HEK293T (cell line): ENCODE measurements at regions not wholly inside any gene's neighbourhood (a gene's known extent, or its start where the extent isn't known, plus 50 kb on each side); places are given as distances from the start of the nearest gene placed in this dataset.
"Not testable (repeated sequence)": the region's sequence is repeated elsewhere in the genome, so short reads cannot be mapped to it uniquely, and the experiment has no call there.

Experiments used
- CTCF ChIA-PET: fragments of 350-600 bp; formaldehyde crosslinking; extraction: SDS; loops from one replicate; lab custom pipeline; 2021; ENCODE audit warnings: antibody characterized with exemption, inconsistent platforms; lab: Yijun Ruan, JAX
- POLR2A ChIA-PET: fragments of 350-600 bp; formaldehyde crosslinking; extraction: SDS; loops from one replicate; lab custom pipeline; 2020; ENCODE audit warnings: antibody characterized with exemption, inconsistent platforms; lab: Yijun Ruan, JAX
- DNase-seq: peaks from one replicate; pipeline ENCODE4 v3.0.0; 2012; ENCODE audit warnings: mixed read lengths; ENCODE audit errors: extremely low spot score
- ARNT ChIP-seq: fragments of 450-650 bp; IDR thresholded peaks from 2 replicates; pipeline ENCODE4 v1.6.1; 2017; ENCODE audit warnings: mild to moderate bottlenecking
- BHLHE40 ChIP-seq: fragments of 450-650 bp; IDR thresholded peaks from 2 replicates; pipeline ENCODE4 v1.6.1; 2016; ENCODE audit warnings: mild to moderate bottlenecking, moderate library complexity, borderline replicate concordance
- CTBP1 ChIP-seq: fragments of 450-650 bp; IDR thresholded peaks from 2 replicates; pipeline ENCODE4 v1.6.1; 2016; ENCODE audit warnings: borderline replicate concordance
- ELF4 ChIP-seq: fragments of 450-650 bp; IDR thresholded peaks from 2 replicates; pipeline ENCODE4 v1.6.1; 2017; ENCODE audit warnings: antibody characterized with exemption
- FOXA1 ChIP-seq: fragments of 450-650 bp; IDR thresholded peaks from 2 replicates; pipeline ENCODE4 v1.6.1; 2016; ENCODE audit warnings: mild to moderate bottlenecking
- FOXK2 ChIP-seq: fragments of 450-650 bp; IDR thresholded peaks from 2 replicates; pipeline ENCODE4 v1.6.1; 2016; ENCODE audit warnings: mild to moderate bottlenecking
- FOXM1 ChIP-seq: fragments of 450-650 bp; IDR thresholded peaks from 2 replicates; pipeline ENCODE4 v1.6.1; 2017; ENCODE audit warnings: mild to moderate bottlenecking, borderline replicate concordance
- HDGF ChIP-seq: fragments of 450-650 bp; IDR thresholded peaks from 2 replicates; pipeline ENCODE4 v1.6.1; 2017; ENCODE audit warnings: antibody characterized with exemption, borderline replicate concordance
- L3MBTL2 ChIP-seq: fragments of 450-650 bp; conservative IDR thresholded peaks from 2 replicates; pipeline ENCODE4 v1.6.1; 2016; ENCODE audit warnings: mild to moderate bottlenecking
- LEF1 ChIP-seq: fragments of 450-650 bp; IDR thresholded peaks from 2 replicates; pipeline ENCODE4 v1.6.1; 2017; ENCODE audit warnings: mild to moderate bottlenecking, borderline replicate concordance
- NFRKB ChIP-seq: fragments of 450-650 bp; IDR thresholded peaks from 2 replicates; pipeline ENCODE4 v1.6.1; 2016; ENCODE audit warnings: mild to moderate bottlenecking, moderate library complexity
- SP1 ChIP-seq: fragments of 450-650 bp; IDR thresholded peaks from 2 replicates; pipeline ENCODE4 v1.6.1; 2017
- SUZ12 ChIP-seq: fragments of 450-650 bp; IDR thresholded peaks from 2 replicates; pipeline ENCODE4 v1.6.1; 2016; ENCODE audit warnings: mild to moderate bottlenecking
- TARDBP ChIP-seq: fragments of 450-650 bp; IDR thresholded peaks from 2 replicates; pipeline ENCODE4 v1.6.1; 2016
- ZNF384 ChIP-seq: fragments of 450-650 bp; IDR thresholded peaks from 2 replicates; pipeline ENCODE4 v1.6.1; 2016
- TF ChIP-seq, protein P1 (sequence below): fragments of 450-650 bp; IDR thresholded peaks from 2 replicates; pipeline ENCODE4 v1.6.1; 2016

DNA sequence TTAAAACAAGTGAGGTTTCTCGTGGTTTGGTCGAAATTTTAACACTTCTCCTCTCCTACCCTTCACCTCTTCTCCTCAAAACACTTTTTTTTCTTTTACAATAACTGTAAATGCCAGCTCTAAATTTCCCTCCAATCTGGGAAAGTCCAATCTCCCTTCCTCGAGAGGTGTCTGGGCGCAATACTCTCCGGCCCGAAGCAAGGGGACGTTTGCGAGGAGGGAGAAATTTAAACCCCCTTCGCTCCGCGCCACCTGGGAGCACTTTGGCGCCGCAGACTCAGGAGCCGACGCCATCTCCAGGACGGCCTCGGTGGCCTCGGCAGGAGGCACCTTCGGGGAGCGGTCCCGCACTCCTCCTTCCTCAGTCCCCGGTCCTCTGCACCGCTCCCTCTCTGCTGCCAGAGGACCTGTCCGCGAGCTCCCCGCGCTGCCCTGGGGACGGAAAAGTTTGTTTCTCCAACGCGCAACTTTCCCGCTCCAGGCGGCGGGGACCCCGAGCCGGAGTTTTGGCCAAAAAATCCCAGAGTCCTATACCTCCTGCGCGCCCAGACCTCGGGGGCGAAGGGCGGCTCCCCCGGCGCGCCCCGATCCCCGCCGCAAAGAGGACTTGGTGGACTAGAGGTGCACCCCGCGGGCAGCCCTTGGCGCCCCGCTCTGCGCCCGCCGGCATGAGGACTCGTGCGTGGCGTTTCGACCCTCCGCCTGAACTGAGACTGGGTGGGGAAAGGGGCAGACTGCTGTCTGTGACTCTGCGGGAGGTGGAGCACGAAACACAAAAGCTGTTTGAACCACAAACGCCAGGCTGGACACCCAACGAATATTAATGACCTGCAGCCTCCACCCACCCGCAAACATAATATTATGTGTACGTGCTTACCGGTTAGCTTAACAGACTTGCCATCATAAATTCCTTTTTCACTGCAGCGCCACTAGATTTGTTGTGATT, 95.2 kb upstream of the HMGA2 start:
- TF ChIP-seq L3MBTL2 (peak; percentile 90), TARDBP (no peak), ZNF384 (no peak), CTBP1 (no peak), FOXM1 (no peak), SP1 (no peak), LEF1 (no peak)
- TF ChIP-seq, protein P1, sequence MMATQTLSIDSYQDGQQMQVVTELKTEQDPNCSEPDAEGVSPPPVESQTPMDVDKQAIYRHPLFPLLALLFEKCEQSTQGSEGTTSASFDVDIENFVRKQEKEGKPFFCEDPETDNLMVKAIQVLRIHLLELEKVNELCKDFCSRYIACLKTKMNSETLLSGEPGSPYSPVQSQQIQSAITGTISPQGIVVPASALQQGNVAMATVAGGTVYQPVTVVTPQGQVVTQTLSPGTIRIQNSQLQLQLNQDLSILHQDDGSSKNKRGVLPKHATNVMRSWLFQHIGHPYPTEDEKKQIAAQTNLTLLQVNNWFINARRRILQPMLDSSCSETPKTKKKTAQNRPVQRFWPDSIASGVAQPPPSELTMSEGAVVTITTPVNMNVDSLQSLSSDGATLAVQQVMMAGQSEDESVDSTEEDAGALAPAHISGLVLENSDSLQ = no peak
- peak; percentile 58 for DNase-seq
- CTCF ChIA-PET = interaction anchor here (1.1 kb wide), 1 partner anchor 172 kb away, joined by 3 read pairs; no protein-coding TSS in a partner anchor
- POLR2A ChIA-PET = interaction anchor here (0.6 to 1.0 kb wide), 6 partner anchors 9 to 96 kb away, joined by 3 to 4 read pairs (median 3); no protein-coding TSS in a partner anchor

DNA sequence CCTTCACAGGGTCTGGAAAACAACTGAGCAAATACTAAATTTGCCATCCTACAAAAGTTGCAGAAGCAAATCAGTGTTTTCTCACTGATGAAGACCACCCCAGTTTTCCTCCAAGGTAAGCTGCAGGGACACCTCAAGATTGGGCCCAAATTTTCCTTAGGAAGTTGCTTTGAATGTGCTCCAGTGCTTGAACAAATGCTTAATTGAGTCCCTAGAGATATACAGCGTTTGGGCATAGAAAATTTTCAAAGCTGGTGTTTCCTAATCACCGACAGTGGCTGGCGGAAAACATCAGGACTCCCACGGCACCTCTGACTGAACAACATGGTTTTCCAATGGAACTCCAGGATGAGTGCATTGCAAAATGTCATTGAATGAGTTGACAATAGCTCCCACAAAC, 92.5 kb upstream of the HMGA2 start:
- DNase-seq = no peak
- POLR2A ChIA-PET = interaction anchor here (0.9 kb wide), 1 partner anchor 10 kb away, joined by 5 read pairs; no protein-coding TSS in a partner anchor
- CTCF ChIA-PET = no interaction called here
- no peak for TF ChIP-seq CTBP1
- no peak for TF ChIP-seq TARDBP
- no peak for TF ChIP-seq ARNT
- no peak for TF ChIP-seq LEF1
- TF ChIP-seq SP1 = no peak
- TF ChIP-seq HDGF = no peak
- TF ChIP-seq FOXA1 = no peak
- no peak for TF ChIP-seq SUZ12
- TF ChIP-seq FOXK2 = no peak
- no peak for TF ChIP-seq NFRKB
- no peak for TF ChIP-seq ELF4
- no peak for TF ChIP-seq L3MBTL2
- TF ChIP-seq, protein P1 = no peak
- no peak for TF ChIP-seq ZNF384
- no peak for TF ChIP-seq BHLHE40
- no peak for TF ChIP-seq FOXM1

DNA sequence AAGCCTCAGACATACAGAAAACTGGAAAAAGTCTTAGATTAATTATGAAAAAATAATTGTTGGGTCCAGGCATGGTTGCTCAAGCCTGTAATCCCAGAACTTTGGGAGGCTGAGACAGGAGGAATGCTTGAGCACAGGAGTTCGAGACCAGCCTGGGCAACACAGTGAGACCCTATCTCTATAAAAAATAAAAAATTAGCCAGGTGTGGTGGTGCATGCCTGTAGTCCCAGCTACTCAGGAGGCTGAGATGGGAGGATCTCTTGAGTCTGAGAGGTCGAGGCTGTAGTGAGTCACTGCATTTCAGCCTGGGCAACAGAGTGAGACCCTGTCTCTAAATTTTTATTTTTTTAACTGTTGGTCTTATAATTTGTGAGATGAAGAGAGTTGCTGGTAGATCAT, 90.6 kb upstream of the HMGA2 start:
- POLR2A ChIA-PET, DNase-seq, CTCF ChIA-PET: not testable (repeated sequence)

DNA sequence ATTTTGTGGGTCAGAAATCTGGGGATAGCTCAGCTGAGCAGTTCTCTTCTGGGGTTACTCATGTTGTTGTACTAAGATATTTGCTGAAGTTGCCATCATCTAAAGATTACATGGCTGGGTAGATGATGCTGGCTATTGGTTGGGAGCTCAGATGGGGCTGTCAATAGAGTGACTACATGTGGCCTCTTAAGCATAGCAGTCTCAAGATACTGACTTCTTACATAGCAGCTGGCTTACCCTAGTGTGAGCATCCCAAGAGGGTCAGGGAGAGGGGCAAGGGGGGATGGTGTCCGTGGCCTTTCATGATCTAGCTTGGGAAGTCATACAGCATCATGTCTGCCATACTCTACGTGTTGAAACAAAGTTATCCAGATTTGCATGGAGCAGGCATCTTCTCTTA, 90.1 kb upstream of the HMGA2 start:
- ChIA-PET POLR2A (no interaction called here), CTCF (no interaction called here)
- no peak for TF ChIP-seq SP1
- TF ChIP-seq SUZ12 = no peak
- TF ChIP-seq ELF4 = no peak
- no peak for TF ChIP-seq L3MBTL2
- TF ChIP-seq ARNT = no peak
- no peak for DNase-seq

- no peak for TF ChIP-seq TARDBP
- no peak for TF ChIP-seq BHLHE40
- TF ChIP-seq HDGF = no peak
- no peak for TF ChIP-seq SUZ12
- TF ChIP-seq ZNF384 = no peak
- no peak for TF ChIP-seq FOXK2
- TF ChIP-seq, protein P1 = no peak
- no peak for TF ChIP-seq ARNT
- TF ChIP-seq NFRKB = no peak
- TF ChIP-seq SP1 = no peak
- no peak for TF ChIP-seq CTBP1
- no peak for TF ChIP-seq L3MBTL2
- TF ChIP-seq ELF4 = no peak
- no peak for TF ChIP-seq FOXM1
- no peak for TF ChIP-seq LEF1
- TF ChIP-seq FOXA1 = no peak
- POLR2A ChIA-PET = no interaction called here
- no peak for DNase-seq
- CTCF ChIA-PET = no interaction called here
Observed at GRCh38 chr12:65739606-65740005, 84.7 kb upstream of the HMGA2 start.

DNA sequence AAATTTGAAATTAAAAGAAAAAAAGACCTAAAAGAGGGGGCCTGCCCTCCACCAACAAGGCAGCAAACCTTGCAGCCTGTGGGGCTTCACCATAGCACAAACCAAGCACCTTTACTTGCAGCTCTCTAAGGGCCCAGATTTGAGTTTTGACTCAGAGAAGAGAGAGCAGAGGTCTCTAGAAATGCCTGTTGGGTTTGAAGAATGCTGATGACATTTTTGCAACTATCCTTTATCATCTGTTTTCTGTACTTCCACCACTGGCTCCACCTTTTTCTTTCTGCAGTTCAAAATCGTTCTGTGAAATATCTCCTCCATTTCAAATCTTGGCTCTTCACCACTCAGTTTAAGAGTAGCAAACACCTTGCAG, 83.8 kb upstream of the HMGA2 start:
- TF ChIP-seq ZNF384 (no peak), TARDBP (no peak), ARNT (no peak), CTBP1 (no peak), SUZ12 (no peak), BHLHE40 (no peak), FOXK2 (no peak), L3MBTL2 (no peak), FOXA1 (no peak), NFRKB (no peak), HDGF (no peak), ELF4 (no peak), LEF1 (no peak), FOXM1 (no peak), SP1 (no peak)
- TF ChIP-seq, protein P1 = no peak
- ChIA-PET POLR2A (interaction anchor here (0.7 kb wide), 1 partner anchor 11 kb away, joined by 3 read pairs; no protein-coding TSS in a partner anchor), CTCF (no interaction called here)
- no peak for DNase-seq
